ENCODE measurements at regions not wholly inside any gene's neighbourhood (a gene's known extent, or its start where the extent isn't known, plus 50 kb on each side); places are given as distances from the start of the nearest gene placed in this dataset.

- Histone ChIP-seq H3K4me3 (no peak overlapping the region), H3K4me1 (ENCODE audit: low read depth) (no peaks in the 10 kb centered on the region), H3K36me3 (ENCODE audit: low read depth) (no peaks in the 10 kb centered on the region), H3K9me3 (no peaks in the 10 kb centered on the region)
- no peak for TF ChIP-seq CTCF (IDR thresholded peaks at IDR 0.05)
- ATAC-seq (no peak), DNase-seq (no peak)
- intact Hi-C loops (cut with DNase I, micrococcal nuclease) = no loop called here
Observed at GRCh38 chr6:6905961-6906518, 201.7 kb upstream of the RREB1 start.

DNA sequence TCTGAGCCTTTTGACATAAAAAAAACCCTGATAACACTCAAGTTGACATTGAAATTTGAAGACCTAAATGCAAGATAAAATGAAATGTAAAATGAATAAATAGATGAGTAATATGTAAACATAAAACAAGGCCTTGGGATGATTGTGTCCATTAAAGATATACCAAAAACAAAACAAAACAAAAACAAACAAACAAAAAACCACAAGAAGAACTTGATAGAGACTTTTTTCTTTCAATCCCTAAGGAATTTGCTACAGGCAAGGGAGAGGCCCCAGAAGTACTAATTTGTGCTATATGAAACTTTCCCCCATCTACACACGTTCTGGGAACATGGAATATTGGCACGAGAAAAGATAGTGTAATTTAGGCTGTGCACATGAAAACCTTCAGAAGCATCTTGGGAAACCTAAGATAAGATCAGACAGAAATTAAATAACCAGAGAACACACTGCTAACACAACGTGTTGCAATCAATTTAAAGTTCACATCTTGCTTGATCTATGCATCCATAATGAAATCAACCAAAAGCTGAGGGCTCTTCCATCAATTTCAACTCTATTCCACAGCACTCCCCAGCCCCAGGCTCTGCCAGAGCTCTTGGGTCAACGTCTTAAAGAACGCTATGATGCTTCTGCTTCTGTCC, 201.1 kb upstream of the RREB1 start:
- no peaks in the 10 kb centered on the region for H3K36me3 ChIP-seq (ENCODE audit: low read depth)
- no peaks in the 10 kb centered on the region for H3K4me1 ChIP-seq (ENCODE audit: low read depth)
- DNase-seq (no peak), ATAC-seq (no peak)
- intact Hi-C loops (cut with DNase I, micrococcal nuclease) = no loop called here
- no peak for TF ChIP-seq CTCF (IDR thresholded peaks at IDR 0.05)
- H3K9me3 ChIP-seq = no peaks in the 10 kb centered on the region
- H3K4me3 ChIP-seq = no peak overlapping the region

DNA sequence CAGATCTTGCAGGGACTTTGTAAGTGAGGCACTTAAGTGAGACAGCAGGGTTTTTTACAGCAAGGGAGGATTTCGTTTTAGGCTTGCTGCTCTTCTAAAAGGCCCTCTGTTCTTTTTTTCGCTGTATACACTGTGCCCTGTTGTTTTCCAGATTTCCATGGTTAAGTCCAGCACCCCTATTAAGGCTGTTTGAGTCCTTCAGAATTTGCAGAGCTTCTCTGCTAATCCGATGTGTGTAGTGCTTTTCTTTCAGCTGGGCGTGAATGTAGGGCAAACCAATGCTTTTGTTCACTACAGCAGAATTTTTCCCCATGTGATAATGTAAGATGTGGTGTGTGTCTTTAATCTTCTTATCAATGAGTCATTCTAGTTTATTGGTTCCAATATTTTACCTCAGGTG, 200.5 kb upstream of the RREB1 start:
- DNase-seq (no peak), ATAC-seq (no peak)
- TF ChIP-seq CTCF (IDR thresholded peaks at IDR 0.05) = no peak
- Histone ChIP-seq H3K9me3 (no peaks in the 10 kb centered on the region), H3K4me1 (ENCODE audit: low read depth) (no peaks in the 10 kb centered on the region), H3K4me3 (no peak overlapping the region), H3K36me3 (ENCODE audit: low read depth) (no peaks in the 10 kb centered on the region)
- intact Hi-C loops (cut with DNase I, micrococcal nuclease) = no loop called here

DNA sequence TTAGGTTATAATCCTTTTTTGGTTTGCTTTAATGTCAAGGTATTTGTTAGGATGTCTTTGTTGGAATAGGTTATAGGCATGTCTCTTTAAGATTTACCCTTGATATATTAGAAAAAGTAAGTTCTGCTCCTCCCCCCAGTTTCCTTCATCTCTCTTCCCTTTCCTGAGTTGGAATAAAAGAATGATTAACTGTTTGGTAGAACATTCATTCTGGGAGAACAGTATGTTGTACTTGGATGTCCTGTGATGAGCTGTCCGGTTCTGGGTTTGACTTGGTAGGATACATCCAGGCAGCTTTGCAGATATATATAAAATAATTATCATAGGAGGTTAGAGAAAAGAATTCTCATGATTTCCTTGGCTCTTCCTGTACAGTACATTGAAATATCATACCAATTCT, 199.6 kb upstream of the RREB1 start:
- intact Hi-C loops (cut with DNase I, micrococcal nuclease) = no loop called here

DNA sequence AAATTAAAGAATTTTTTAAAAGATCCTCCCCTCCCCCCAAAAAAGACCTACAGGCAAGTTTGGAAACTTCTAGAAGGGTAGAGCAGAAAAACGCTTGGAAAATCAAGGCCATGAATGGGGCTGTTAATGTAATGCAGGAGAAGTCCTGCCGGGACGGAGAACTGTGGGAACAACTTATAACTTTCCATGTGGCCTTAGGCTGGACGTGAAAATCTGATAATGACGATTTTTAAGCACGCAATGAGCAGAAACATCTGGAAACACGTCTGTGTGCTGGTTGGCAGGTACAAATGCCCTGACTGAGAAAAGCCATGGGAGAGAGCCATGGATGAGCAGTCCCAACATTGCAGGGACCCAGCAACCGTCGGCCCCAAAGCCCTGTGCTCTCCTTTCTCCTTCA, 198.7 kb upstream of the RREB1 start:
- no peaks in the 10 kb centered on the region for H3K4me1 ChIP-seq (ENCODE audit: low read depth)
- DNase-seq (no peak), ATAC-seq (no peak)
- no peak for TF ChIP-seq CTCF (IDR thresholded peaks at IDR 0.05)
- intact Hi-C loops (cut with DNase I, micrococcal nuclease) = no loop called here
- no peak overlapping the region for H3K4me3 ChIP-seq
- no peaks in the 10 kb centered on the region for H3K36me3 ChIP-seq (ENCODE audit: low read depth)
- no peaks in the 10 kb centered on the region for H3K9me3 ChIP-seq

More for the DNA sequence above, 199.6 kb upstream of the RREB1 start:
- no peaks in the 10 kb centered on the region for H3K36me3 ChIP-seq (ENCODE audit: low read depth)
- no peak for TF ChIP-seq CTCF (IDR thresholded peaks at IDR 0.05)
- H3K4me1 ChIP-seq (ENCODE audit: low read depth) = no peaks in the 10 kb centered on the region
- DNase-seq (no peak), ATAC-seq (no peak)
- no peak overlapping the region for H3K4me3 ChIP-seq
- H3K9me3 ChIP-seq = no peaks in the 10 kb centered on the region
